Neural crest cell (in vitro differentiated cells): ENCODE measurements at regions not wholly inside any gene's neighbourhood (a gene's known extent, or its start where the extent isn't known, plus 50 kb on each side); places are given as distances from the start of the nearest gene placed in this dataset.

ENCODE experiments used
- DNase-seq: peaks from one replicate; pipeline ENCODE4 v3.0.0; 2021; ENCODE audit warnings: low read depth, mixed read lengths, low spot score
- H3K27ac Mint-ChIP-seq: one replicate; pipeline ENCODE4 v1.8.0; 2021; ENCODE audit warnings: mild to moderate bottlenecking, mixed read lengths; ENCODE audit not compliant: unreplicated experiment
- H3K27me3 Mint-ChIP-seq: 2 replicates; pipeline ENCODE4 v1.8.0; 2021; ENCODE audit warnings: low read depth, mild to moderate bottlenecking, mixed read lengths
- H3K36me3 Mint-ChIP-seq: 2 replicates; pipeline ENCODE4 v1.8.0; 2021; ENCODE audit warnings: low read depth, mild to moderate bottlenecking, mixed read lengths
- H3K4me1 Mint-ChIP-seq: 2 replicates; pipeline ENCODE4 v1.8.0; 2021; ENCODE audit warnings: mixed read lengths
- H3K4me3 Mint-ChIP-seq: one replicate; pipeline ENCODE4 v1.8.0; 2021; ENCODE audit warnings: mild to moderate bottlenecking, mixed read lengths
- H3K9me3 Mint-ChIP-seq: 2 replicates; pipeline ENCODE4 v1.8.0; 2021; ENCODE audit warnings: mixed read lengths
- CTCF ChIP-seq: fragments of 200-600 bp; sonication (generic); conservative IDR thresholded peaks from 2 replicates; pipeline ENCODE4 v1.5.0; 2021; ENCODE audit warnings: antibody characterized with exemption, mild to moderate bottlenecking

- no peak for DNase-seq
- H3K4me1 Mint-ChIP-seq, result no peaks in the 10 kb centered on the region
- H3K9me3 Mint-ChIP-seq, result peaks cover 2% of the 10 kb centered on the region
- no peak overlapping the region for H3K4me3 Mint-ChIP-seq
- no peaks in the 10 kb centered on the region for H3K36me3 Mint-ChIP-seq
- H3K27me3 Mint-ChIP-seq, result no peaks in the 10 kb centered on the region
- no peak for TF ChIP-seq CTCF
- no peak overlapping the region for H3K27ac Mint-ChIP-seq
These were observed 741.5 kb upstream of the SLC39A10 start for GRCh38 chr2:194915485-194915884.

GRCh38 chr2:194907569-194907968, 749.5 kb upstream of the SLC39A10 start:
- TF ChIP-seq CTCF, result no peak
- H3K27me3 Mint-ChIP-seq, result peaks cover 4% of the 10 kb centered on the region
- H3K36me3 Mint-ChIP-seq, result no peaks in the 10 kb centered on the region
- no peak overlapping the region for H3K27ac Mint-ChIP-seq
- DNase-seq, result no peak
- H3K9me3 Mint-ChIP-seq, result peaks cover 4% of the 10 kb centered on the region
- no peaks in the 10 kb centered on the region for H3K4me1 Mint-ChIP-seq
- no peak overlapping the region for H3K4me3 Mint-ChIP-seq

- no peak for DNase-seq
- no peaks in the 10 kb centered on the region for H3K36me3 Mint-ChIP-seq
- no peaks in the 10 kb centered on the region for H3K27me3 Mint-ChIP-seq
- H3K9me3 Mint-ChIP-seq, result no peaks in the 10 kb centered on the region
- TF ChIP-seq CTCF, result no peak
- no peaks in the 10 kb centered on the region for H3K4me1 Mint-ChIP-seq
- no peak overlapping the region for H3K4me3 Mint-ChIP-seq
- H3K27ac Mint-ChIP-seq, result no peak overlapping the region
These were observed 760.2 kb upstream of the SLC39A10 start for GRCh38 chr2:194896871-194897270.

- TF ChIP-seq CTCF, result no peak
- H3K27me3 Mint-ChIP-seq, result no peaks in the 10 kb centered on the region
- DNase-seq, result no peak
- H3K27ac Mint-ChIP-seq, result no peak overlapping the region
- no peaks in the 10 kb centered on the region for H3K36me3 Mint-ChIP-seq
- H3K4me3 Mint-ChIP-seq, result no peak overlapping the region
- H3K9me3 Mint-ChIP-seq, result no peaks in the 10 kb centered on the region
- no peaks in the 10 kb centered on the region for H3K4me1 Mint-ChIP-seq
These were observed 773.3 kb upstream of the SLC39A10 start for GRCh38 chr2:194883711-194884110.

- H3K36me3 Mint-ChIP-seq, result no peaks in the 10 kb centered on the region
- no peak overlapping the region for H3K4me3 Mint-ChIP-seq
- no peaks in the 10 kb centered on the region for H3K4me1 Mint-ChIP-seq
- no peak overlapping the region for H3K27ac Mint-ChIP-seq
- no peak for TF ChIP-seq CTCF
- DNase-seq, result no peak
- no peaks in the 10 kb centered on the region for H3K27me3 Mint-ChIP-seq
- H3K9me3 Mint-ChIP-seq, result no peaks in the 10 kb centered on the region
These were observed 786.0 kb upstream of the SLC39A10 start for GRCh38 chr2:194870974-194871535.

- Mint-ChIP-seq H3K9me3 (no peaks in the 10 kb centered on the region), H3K36me3 (no peaks in the 10 kb centered on the region), H3K4me1 (no peaks in the 10 kb centered on the region), H3K4me3 (no peak overlapping the region), H3K27ac (no peak overlapping the region), H3K27me3 (no peaks in the 10 kb centered on the region)
- no peak for DNase-seq
- peak; percentile 72 for TF ChIP-seq CTCF
These were observed 789.7 kb upstream of the SLC39A10 start for GRCh38 chr2:194867328-194867727.
